WI38 (cell line): ENCODE measurements at regions not wholly inside any gene's neighbourhood (a gene's known extent, or its start where the extent isn't known, plus 50 kb on each side); places are given as distances from the start of the nearest gene placed in this dataset.

Experiments used
- H3K4me3 ChIP-seq: 2 replicates; pipeline ENCODE4 v1.5.1; 2011; ENCODE audit warnings: low read depth, mild to moderate bottlenecking, control low read depth, low read length
- TF ChIP-seq, protein P1 (sequence below): IDR thresholded peaks from 2 replicates; pipeline ENCODE4 v1.5.1; 2012; ENCODE audit warnings: low read depth, mild to moderate bottlenecking, control low read depth, low read length

DNA sequence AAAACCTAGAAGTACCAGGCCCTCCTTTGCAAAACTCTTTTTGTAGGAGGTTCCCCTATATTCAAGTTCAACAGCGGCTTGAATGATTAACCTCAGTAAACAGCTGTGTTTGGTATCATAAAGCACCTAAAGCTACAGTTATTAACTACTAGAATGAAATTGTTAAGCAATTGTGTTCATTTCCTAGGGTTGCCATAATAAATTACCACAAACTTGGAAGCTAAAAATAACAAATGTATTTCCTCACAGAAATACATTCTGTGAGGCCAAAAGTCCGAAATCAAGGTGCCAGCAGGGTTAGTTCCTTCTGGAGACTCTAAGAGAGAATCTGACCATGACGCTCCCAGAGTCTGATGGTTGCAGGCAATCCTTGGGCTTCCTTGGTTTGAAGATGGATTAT, 202.1 kb upstream of the ACVR2A start:
- H3K4me3 ChIP-seq, result no peak overlapping the region
- TF ChIP-seq, protein P1, sequence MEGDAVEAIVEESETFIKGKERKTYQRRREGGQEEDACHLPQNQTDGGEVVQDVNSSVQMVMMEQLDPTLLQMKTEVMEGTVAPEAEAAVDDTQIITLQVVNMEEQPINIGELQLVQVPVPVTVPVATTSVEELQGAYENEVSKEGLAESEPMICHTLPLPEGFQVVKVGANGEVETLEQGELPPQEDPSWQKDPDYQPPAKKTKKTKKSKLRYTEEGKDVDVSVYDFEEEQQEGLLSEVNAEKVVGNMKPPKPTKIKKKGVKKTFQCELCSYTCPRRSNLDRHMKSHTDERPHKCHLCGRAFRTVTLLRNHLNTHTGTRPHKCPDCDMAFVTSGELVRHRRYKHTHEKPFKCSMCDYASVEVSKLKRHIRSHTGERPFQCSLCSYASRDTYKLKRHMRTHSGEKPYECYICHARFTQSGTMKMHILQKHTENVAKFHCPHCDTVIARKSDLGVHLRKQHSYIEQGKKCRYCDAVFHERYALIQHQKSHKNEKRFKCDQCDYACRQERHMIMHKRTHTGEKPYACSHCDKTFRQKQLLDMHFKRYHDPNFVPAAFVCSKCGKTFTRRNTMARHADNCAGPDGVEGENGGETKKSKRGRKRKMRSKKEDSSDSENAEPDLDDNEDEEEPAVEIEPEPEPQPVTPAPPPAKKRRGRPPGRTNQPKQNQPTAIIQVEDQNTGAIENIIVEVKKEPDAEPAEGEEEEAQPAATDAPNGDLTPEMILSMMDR, result no peak

DNA sequence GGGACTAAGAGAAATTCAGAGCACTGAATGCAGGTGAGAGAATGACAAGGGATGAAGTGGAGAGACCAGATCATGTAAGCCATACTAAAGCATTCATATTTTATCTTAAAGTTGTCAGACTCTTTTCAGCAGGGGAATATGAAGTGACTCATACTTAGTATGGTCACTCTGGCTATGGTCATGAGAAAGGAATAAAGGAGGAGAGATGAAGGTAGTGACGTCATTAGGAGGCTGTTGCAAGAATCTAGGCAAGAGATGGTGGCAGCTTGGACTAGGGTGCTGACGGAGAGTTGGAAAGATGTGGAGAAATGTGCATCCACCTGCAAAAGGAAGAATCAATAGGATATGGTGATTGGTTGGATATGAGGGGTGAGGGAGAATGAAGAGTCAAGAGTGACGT, 203.2 kb upstream of the ACVR2A start:
- TF ChIP-seq, protein P1, result no peak
- H3K4me3 ChIP-seq, result no peak overlapping the region

DNA sequence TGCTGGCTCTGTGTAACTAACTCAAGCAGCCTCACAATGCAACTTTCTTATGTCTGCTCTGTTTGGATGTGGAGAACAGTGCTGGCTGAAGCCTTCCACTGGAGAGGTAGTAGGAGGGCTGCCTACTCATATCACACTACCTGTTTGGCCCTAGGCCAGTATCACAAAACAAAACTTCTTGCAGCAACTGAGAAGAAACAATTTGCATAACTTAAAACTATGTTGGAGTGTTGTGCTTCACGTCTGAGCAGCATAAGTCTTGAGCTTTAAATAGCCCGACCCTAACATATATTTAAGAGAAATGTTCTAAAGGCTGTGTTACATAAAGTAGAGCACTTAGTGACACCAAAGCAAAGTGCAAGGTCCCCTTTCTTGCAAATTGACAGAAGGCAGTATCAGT, 204.9 kb upstream of the ACVR2A start:
- TF ChIP-seq, protein P1, result no peak
- H3K4me3 ChIP-seq, result no peak overlapping the region

DNA sequence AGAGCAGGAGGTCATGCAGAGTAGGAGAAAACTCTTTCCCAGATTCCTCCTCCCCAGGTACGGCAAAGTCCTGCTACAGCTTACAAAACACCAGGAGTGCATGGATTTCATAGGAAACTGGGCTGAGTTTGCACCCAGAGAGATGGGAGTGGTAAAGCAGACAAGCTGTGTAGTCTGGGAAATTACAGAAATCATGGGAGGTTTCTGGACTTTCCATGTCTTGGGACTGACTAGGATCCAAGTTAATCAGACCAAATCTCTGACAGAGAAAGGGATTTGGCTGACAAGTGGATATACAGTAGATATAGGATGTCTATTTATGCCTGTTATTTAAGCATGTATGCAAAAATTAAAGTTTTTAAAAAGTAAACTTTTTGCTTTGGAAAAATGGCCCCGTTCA, 205.4 kb upstream of the ACVR2A start:
- TF ChIP-seq, protein P1, result no peak
- no peak overlapping the region for H3K4me3 ChIP-seq

DNA sequence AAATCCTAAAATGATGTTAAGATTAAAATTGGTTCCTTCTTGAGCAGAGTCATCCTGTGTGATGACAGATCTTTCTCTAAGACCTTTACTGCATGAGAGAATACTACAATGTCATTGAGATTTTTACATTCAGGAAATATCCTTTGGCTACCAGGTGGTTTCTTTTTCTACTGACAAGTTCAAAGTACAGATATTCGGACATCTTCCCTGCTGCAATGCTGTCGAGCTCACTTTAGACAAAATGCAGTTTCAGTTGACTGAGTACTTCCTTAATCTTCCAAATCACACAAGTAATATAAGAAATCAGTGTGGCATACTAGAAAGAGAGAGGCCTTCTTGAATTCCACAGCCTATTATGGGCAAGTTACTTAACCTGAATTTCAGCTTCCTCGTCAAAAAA, 207.9 kb upstream of the ACVR2A start:
- TF ChIP-seq, protein P1, result no peak
- no peak overlapping the region for H3K4me3 ChIP-seq

DNA sequence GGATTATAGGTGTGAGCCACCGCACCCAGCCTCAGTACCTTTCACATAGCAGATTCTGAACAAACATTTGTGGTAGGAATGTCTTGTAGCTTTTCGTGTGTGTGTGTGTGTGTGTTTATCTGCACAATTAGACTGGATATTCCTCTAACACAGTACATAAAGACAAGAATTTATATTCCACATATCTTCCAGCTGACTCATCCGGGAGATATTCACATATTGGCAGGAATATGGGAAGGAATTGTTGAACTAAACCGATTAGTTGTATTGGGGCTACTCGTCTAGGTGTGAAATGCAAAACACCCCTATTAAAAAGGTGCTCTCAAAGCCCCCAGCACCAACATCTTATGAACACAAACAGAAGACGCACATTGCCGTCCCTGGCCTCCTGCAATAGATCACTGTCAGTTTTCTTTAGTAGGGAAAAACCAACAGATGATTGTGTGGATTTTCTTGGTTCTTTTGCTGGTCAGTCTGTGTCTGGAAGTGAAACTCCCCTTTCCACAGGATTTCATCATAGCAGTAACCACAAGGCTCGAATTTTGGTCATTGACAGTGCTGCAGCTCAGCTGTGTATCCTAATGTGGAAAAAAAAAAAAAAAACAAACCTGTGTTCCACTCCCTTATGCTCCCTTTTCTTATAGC, 208.5 kb upstream of the ACVR2A start:
- no peak overlapping the region for H3K4me3 ChIP-seq
- TF ChIP-seq, protein P1, result no peak

DNA sequence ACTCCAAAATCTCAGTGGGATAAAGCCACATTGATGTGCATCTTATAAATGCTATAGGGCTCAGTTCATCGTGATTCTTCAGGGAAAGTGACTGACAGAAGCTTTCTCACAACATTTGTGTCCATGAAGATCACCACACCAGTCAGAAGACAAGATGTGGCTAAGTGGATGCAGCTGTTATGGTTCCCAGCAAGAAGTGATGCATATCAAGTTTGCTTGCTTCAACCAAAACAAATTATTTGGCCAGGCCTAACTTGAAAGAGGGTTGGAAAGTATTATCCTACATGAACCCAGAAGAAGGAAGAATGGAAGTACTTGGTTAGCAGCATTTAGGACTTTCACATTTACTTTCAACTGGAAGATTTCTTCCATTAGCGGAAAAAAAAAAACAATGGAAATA, 210.0 kb upstream of the ACVR2A start:
- TF ChIP-seq, protein P1, result no peak

More for the DNA sequence above, 210.0 kb upstream of the ACVR2A start:
- H3K4me3 ChIP-seq, result no peak overlapping the region
